Skeletal muscle tissue (tissue), 3 donors: ENCODE measurements at regions not wholly inside any gene's neighbourhood (a gene's known extent, or its start where the extent isn't known, plus 50 kb on each side); places are given as distances from the start of the nearest gene placed in this dataset.
A peak's percentile ranks its signal among the peaks of the same experiment; 100 is the strongest.
"Not testable (repeated sequence)": the region's sequence is repeated elsewhere in the genome, so short reads cannot be mapped to it uniquely, and the experiment has no call there.

Experiments
- H3K27ac ChIP-seq: one replicate; pipeline ENCODE4 v1.7.0; 2013; ENCODE audit warnings: mild to moderate bottlenecking, low read depth, low read length, inconsistent platforms
- H3K27me3 ChIP-seq, 3 donors: one replicate each; pipeline ENCODE4 v1.7.0; 2013; ENCODE audit warnings: low read length in 3 of 3; ENCODE audit not compliant: control insufficient read depth in 3 of 3, insufficient read depth in 3 of 3
- H3K36me3 ChIP-seq, 3 donors: one replicate each; pipeline ENCODE4 v1.7.0; 2013; ENCODE audit warnings: low read length in 3 of 3; ENCODE audit not compliant: control insufficient read depth in 3 of 3, insufficient read depth in 3 of 3
- H3K4me1 ChIP-seq, 3 donors: one replicate each; pipeline ENCODE4 v1.7.0; 2013; ENCODE audit warnings: low read length in 3 of 3, mild to moderate bottlenecking in 3 of 3; ENCODE audit not compliant: control insufficient read depth in 3 of 3, insufficient read depth in 3 of 3
- H3K4me3 ChIP-seq, 3 donors: one replicate each; pipeline ENCODE4 v1.7.0; 2013; ENCODE audit warnings: low read length in 3 of 3
- H3K9ac ChIP-seq, 3 donors: one replicate each; pipeline ENCODE4 v1.7.0; 2013; ENCODE audit warnings: low read length in 3 of 3, mild to moderate bottlenecking in 3 of 3, moderate library complexity in 2 of 3, low read depth in 1 of 3
- H3K9me3 ChIP-seq, 3 donors: one replicate each; pipeline ENCODE4 v1.7.0; 2013; ENCODE audit warnings: low read length in 3 of 3; ENCODE audit not compliant: control insufficient read depth in 3 of 3
- donor health status: Osteomylitis.

- H3K9me3 ChIP-seq, H3K36me3 ChIP-seq, H3K27me3 ChIP-seq: not testable (repeated sequence)
- Histone ChIP-seq H3K4me3 (peak overlapping the region; percentile 20 to 61 (median 60)), H3K4me1 (peaks cover 6 to 33% (median 12%) of the 10 kb centered on the region in 3 donors), H3K9ac (peak overlapping the region in 2 of 3 donors; percentile 44 to 73), H3K27ac (peak overlapping the region; percentile 65)
Measured at GRCh38 chr1:817071-817599, 106.6 kb upstream of the SAMD11 start.

- H3K27me3 ChIP-seq, H3K36me3 ChIP-seq, H3K9ac ChIP-seq, H3K4me3 ChIP-seq, H3K9me3 ChIP-seq: not testable (repeated sequence)
- Histone ChIP-seq H3K27ac (peak overlapping the region; percentile 56), H3K4me1 (peaks cover 6 to 41% (median 17%) of the 10 kb centered on the region in 3 donors)
Measured at GRCh38 chr1:817658-818617, 105.8 kb upstream of the SAMD11 start.

GRCh38 chr1:818618-819291, 105.0 kb upstream of the SAMD11 start:
- Histone ChIP-seq H3K27ac (no peak overlapping the region), H3K4me1 (peaks cover 6 to 47% (median 20%) of the 10 kb centered on the region in 3 donors), H3K9me3 (no peaks in the 10 kb centered on the region), H3K27me3 (no peaks in the 10 kb centered on the region), H3K36me3 (peaks cover 0 to 3% (median 0%) of the 10 kb centered on the region in 3 donors), H3K4me3 (no peak overlapping the region), H3K9ac (no peak overlapping the region)

- Histone ChIP-seq H3K27ac (no peak overlapping the region), H3K9ac (peak overlapping the region in 1 of 3 donors; percentile 33), H3K9me3 (no peaks in the 10 kb centered on the region), H3K4me3 (no peak overlapping the region), H3K36me3 (peaks cover 0 to 3% (median 0%) of the 10 kb centered on the region in 3 donors), H3K4me1 (peaks cover 11 to 57% (median 24%) of the 10 kb centered on the region in 3 donors), H3K27me3 (no peaks in the 10 kb centered on the region)
Measured at GRCh38 chr1:820962-821361, 102.8 kb upstream of the SAMD11 start.

GRCh38 chr1:826808-827207, 96.9 kb upstream of the SAMD11 start:
- H3K27ac ChIP-seq: peak overlapping the region; percentile 94
- H3K36me3 ChIP-seq, H3K9me3 ChIP-seq, H3K27me3 ChIP-seq: not testable (repeated sequence)
- H3K4me3 ChIP-seq: peak overlapping the region; percentile 74 to 79 (median 76)
- peaks cover 5 to 39% (median 24%) of the 10 kb centered on the region in 3 donors for H3K4me1 ChIP-seq
- H3K9ac ChIP-seq: peak overlapping the region; percentile 83 to 86 (median 85)

- peak overlapping the region; percentile 74 to 79 (median 76) for H3K4me3 ChIP-seq
- H3K36me3 ChIP-seq, H3K27me3 ChIP-seq, H3K9me3 ChIP-seq: not testable (repeated sequence)
- peak overlapping the region; percentile 94 for H3K27ac ChIP-seq
- peaks cover 5 to 39% (median 30%) of the 10 kb centered on the region in 3 donors for H3K4me1 ChIP-seq
- peak overlapping the region; percentile 83 to 86 (median 85) for H3K9ac ChIP-seq
Measured at GRCh38 chr1:827211-828063, 96.3 kb upstream of the SAMD11 start.

- not testable (repeated sequence) for H3K27ac ChIP-seq, H3K4me3 ChIP-seq, H3K9me3 ChIP-seq, H3K36me3 ChIP-seq, H3K27me3 ChIP-seq, H3K9ac ChIP-seq
- H3K4me1 ChIP-seq: peaks cover 5 to 29% (median 23%) of the 10 kb centered on the region in 3 donors
Measured at GRCh38 chr1:829324-829723, 94.4 kb upstream of the SAMD11 start.

- not testable (repeated sequence) for H3K4me3 ChIP-seq, H3K9ac ChIP-seq, H3K36me3 ChIP-seq, H3K9me3 ChIP-seq, H3K27me3 ChIP-seq
- Histone ChIP-seq H3K27ac (peak overlapping the region; percentile 56), H3K4me1 (peaks cover 5 to 27% (median 25%) of the 10 kb centered on the region in 3 donors)
Measured at GRCh38 chr1:829932-830331, 93.8 kb upstream of the SAMD11 start.

GRCh38 chr1:830750-831149, 93.0 kb upstream of the SAMD11 start:
- Histone ChIP-seq H3K27ac (peak overlapping the region; percentile 60), H3K4me1 (peaks cover under 1 to 22% (median 20%) of the 10 kb centered on the region in 3 donors)
- not testable (repeated sequence) for H3K9me3 ChIP-seq, H3K4me3 ChIP-seq, H3K36me3 ChIP-seq, H3K9ac ChIP-seq, H3K27me3 ChIP-seq
